Sigmoid colon (tissue), 3 donors: ENCODE measurements at regions not wholly inside any gene's neighbourhood (a gene's known extent, or its start where the extent isn't known, plus 50 kb on each side); places are given as distances from the start of the nearest gene placed in this dataset.

Source experiments
- CTCF ChIP-seq, 4 experiments: fragments of 450-650 bp in 3 of 4; fragments of 200-600 bp in 1 of 4; IDR thresholded peaks; one replicate each; pipeline ENCODE4 v1.5.1; 2016 to 2019; ENCODE audit warnings: antibody characterized with exemption in 4 of 4, mild to moderate bottlenecking in 3 of 4, moderate library complexity in 2 of 4
- POLR2A ChIP-seq, 2 donors: fragments of 450-650 bp; IDR thresholded peaks; one replicate each; pipeline ENCODE4 v1.6.1; 2016; ENCODE audit warnings: antibody characterized with exemption in 2 of 2, mild to moderate bottlenecking in 2 of 2, moderate library complexity in 2 of 2

DNA sequence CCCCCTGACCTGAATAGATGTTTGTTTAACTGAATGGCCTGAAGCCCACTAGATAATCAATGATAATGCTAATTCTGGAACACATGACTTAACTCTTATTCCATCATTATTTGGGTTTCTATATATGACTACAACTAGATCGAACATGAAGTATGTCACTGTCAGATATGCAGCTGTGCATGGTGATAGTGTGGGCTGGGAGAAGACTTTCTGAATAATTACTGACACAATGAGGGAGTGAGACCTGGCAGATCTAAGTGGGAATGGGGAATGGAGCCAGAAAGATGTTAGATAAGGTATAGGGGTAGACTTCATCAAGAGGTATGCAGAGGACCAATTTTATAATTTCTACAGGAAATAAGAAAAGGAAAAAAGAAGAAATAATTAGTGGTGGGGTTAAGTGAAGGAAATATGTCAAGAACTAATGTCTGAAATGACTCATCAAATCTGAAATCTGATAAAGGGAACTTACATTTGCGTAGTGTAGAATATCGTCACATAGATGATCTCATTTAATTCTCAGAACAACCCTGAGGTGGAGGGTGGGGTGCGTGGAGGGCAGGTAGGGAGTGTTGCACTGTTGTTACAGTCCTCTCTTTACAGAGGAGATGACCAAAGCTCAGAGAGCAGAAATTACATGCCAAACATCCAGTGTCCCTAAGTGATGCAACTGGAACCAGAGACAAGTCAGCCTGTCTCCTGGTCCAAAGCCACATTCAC lies 68.2 kb upstream of the EED start:
- TF ChIP-seq POLR2A (IDR thresholded peaks at IDR 0.05) (no peak), CTCF (IDR thresholded peaks at IDR 0.05) (no peak)
